Liver (tissue), 3 donors: ENCODE measurements at regions not wholly inside any gene's neighbourhood (a gene's known extent, or its start where the extent isn't known, plus 50 kb on each side); places are given as distances from the start of the nearest gene placed in this dataset.

ENCODE experiments used
- GABPA ChIP-seq, 2 donors: IDR thresholded peaks in 1 of 2; conservative IDR thresholded peaks in 1 of 2; 2 replicates each; pipeline ENCODE4 v1.6.1; 2016; ENCODE audit warnings: antibody characterized with exemption in 2 of 2, mild to moderate bottlenecking in 1 of 2, moderate library complexity in 1 of 2
- HNF4A ChIP-seq, 2 donors: conservative IDR thresholded peaks; 2 replicates each; pipeline ENCODE4 v1.6.1; 2016; ENCODE audit warnings: antibody characterized with exemption in 2 of 2, mild to moderate bottlenecking in 2 of 2
- HNF4G ChIP-seq: IDR thresholded peaks from 2 replicates; pipeline ENCODE4 v1.6.1; 2016; ENCODE audit warnings: antibody characterized with exemption
- JUND ChIP-seq, 2 donors: IDR thresholded peaks; 2 replicates each; pipeline ENCODE4 v1.6.1; 2016; ENCODE audit warnings: antibody characterized with exemption in 2 of 2
- RAD21 ChIP-seq, 2 donors: IDR thresholded peaks; 2 replicates each; pipeline ENCODE4 v1.6.1; 2016; ENCODE audit warnings: antibody characterized with exemption in 2 of 2, mild to moderate bottlenecking in 2 of 2
- REST ChIP-seq: IDR thresholded peaks from 2 replicates; pipeline ENCODE4 v1.6.1; 2016; ENCODE audit warnings: antibody characterized with exemption, mild to moderate bottlenecking
- SP1 ChIP-seq: IDR thresholded peaks from 2 replicates; pipeline ENCODE4 v1.6.1; 2018; ENCODE audit warnings: antibody characterized with exemption, mild to moderate bottlenecking
- TAF1 ChIP-seq: conservative IDR thresholded peaks from 2 replicates; pipeline ENCODE4 v1.6.1; 2016; ENCODE audit warnings: antibody characterized with exemption, mild to moderate bottlenecking
- YY1 ChIP-seq: IDR thresholded peaks from 2 replicates; pipeline ENCODE4 v1.6.1; 2016; ENCODE audit warnings: antibody characterized with exemption, mild to moderate bottlenecking
- TF ChIP-seq, protein P1 (sequence below): fragments of 150-350 bp; IDR thresholded peaks from 2 replicates; pipeline ENCODE4 v1.5.1; 2017; ENCODE audit warnings: improper control_type of control experiment, low read depth, low read length; ENCODE audit not compliant: missing input control
- TF ChIP-seq, protein P2 (sequence below): IDR thresholded peaks from 2 replicates; pipeline ENCODE4 v1.6.1; 2016; ENCODE audit warnings: antibody characterized with exemption
- donor health status: healthy.
- donor health status: healthy.

- TF ChIP-seq, protein P1, sequence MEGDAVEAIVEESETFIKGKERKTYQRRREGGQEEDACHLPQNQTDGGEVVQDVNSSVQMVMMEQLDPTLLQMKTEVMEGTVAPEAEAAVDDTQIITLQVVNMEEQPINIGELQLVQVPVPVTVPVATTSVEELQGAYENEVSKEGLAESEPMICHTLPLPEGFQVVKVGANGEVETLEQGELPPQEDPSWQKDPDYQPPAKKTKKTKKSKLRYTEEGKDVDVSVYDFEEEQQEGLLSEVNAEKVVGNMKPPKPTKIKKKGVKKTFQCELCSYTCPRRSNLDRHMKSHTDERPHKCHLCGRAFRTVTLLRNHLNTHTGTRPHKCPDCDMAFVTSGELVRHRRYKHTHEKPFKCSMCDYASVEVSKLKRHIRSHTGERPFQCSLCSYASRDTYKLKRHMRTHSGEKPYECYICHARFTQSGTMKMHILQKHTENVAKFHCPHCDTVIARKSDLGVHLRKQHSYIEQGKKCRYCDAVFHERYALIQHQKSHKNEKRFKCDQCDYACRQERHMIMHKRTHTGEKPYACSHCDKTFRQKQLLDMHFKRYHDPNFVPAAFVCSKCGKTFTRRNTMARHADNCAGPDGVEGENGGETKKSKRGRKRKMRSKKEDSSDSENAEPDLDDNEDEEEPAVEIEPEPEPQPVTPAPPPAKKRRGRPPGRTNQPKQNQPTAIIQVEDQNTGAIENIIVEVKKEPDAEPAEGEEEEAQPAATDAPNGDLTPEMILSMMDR, result no peak
- TF ChIP-seq REST (no peak), YY1 (no peak), TAF1 (no peak), SP1 (no peak), JUND (IDR thresholded peaks at IDR 0.05) (no peak), RAD21 (IDR thresholded peaks at IDR 0.05) (no peak), HNF4G (no peak), GABPA (IDR thresholded peaks at IDR 0.05 in 1 of 2, conservative IDR thresholded peaks at IDR 0.05 in 1 of 2) (no peak), HNF4A (conservative IDR thresholded peaks at IDR 0.05) (no peak)
- TF ChIP-seq, protein P2, sequence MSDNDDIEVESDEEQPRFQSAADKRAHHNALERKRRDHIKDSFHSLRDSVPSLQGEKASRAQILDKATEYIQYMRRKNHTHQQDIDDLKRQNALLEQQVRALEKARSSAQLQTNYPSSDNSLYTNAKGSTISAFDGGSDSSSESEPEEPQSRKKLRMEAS, result no peak
Measured at GRCh38 chr9:6132650-6133049, 83.0 kb upstream of the IL33 start.
